CD14-positive monocyte (primary cell): ENCODE measurements at regions not wholly inside any gene's neighbourhood (a gene's known extent, or its start where the extent isn't known, plus 50 kb on each side); places are given as distances from the start of the nearest gene placed in this dataset.

Experiments used
- DNase-seq, 3 donors: peaks; one replicate each; pipeline ENCODE4 v3.0.0-alpha.2; 2011 to 2022
- H2AFZ ChIP-seq: 2 replicates; pipeline ENCODE4 v1.6.0; 2012; ENCODE audit warnings: mild to moderate bottlenecking, low read depth, low read length, inconsistent platforms; ENCODE audit not compliant: insufficient read depth, poor library complexity, severe bottlenecking
- H3K27ac ChIP-seq, 2 donors: 1 replicate in 1 of 2; 2 replicates in 1 of 2; pipeline ENCODE4 v1.5.1; 2012 to 2013; ENCODE audit warnings: low read length in 2 of 2, control low read depth in 1 of 2, inconsistent platforms in 1 of 2, low read depth in 1 of 2, mild to moderate bottlenecking in 1 of 2
- H3K27me3 ChIP-seq, 2 donors: one replicate each; pipeline versions ENCODE4 v1.6.0 to v1.6.1; 2011 to 2013; ENCODE audit warnings: low read length in 2 of 2; ENCODE audit not compliant: control insufficient read depth in 2 of 2, insufficient read depth in 2 of 2
- H3K36me3 ChIP-seq, 2 donors: replicated peaks in 1 of 2; 1 replicate in 1 of 2; 2 replicates in 1 of 2; pipeline versions ENCODE4 v1.5.1 to v1.6.1; 2012 to 2013; ENCODE audit warnings: low read length in 2 of 2, control low read depth in 1 of 2, inconsistent platforms in 1 of 2, mild to moderate bottlenecking in 1 of 2; ENCODE audit not compliant: insufficient read depth in 2 of 2, control insufficient read depth in 1 of 2
- H3K4me1 ChIP-seq, 2 donors: 1 replicate in 1 of 2; 2 replicates in 1 of 2; pipeline versions ENCODE4 v1.5.1 to v1.6.1; 2012 to 2013; ENCODE audit warnings: low read length in 2 of 2, control low read depth in 1 of 2, inconsistent platforms in 1 of 2, mild to moderate bottlenecking in 1 of 2, moderate library complexity in 1 of 2; ENCODE audit not compliant: insufficient read depth in 2 of 2, control insufficient read depth in 1 of 2
- H3K4me2 ChIP-seq: replicated peaks from 2 replicates; pipeline ENCODE3; 2012; ENCODE audit warnings: low read length, moderate library complexity, mild to moderate bottlenecking; ENCODE audit not compliant: poor library complexity, severe bottlenecking; ENCODE audit errors: extremely low read depth
- H3K4me3 ChIP-seq, 3 experiments: fragments of 200-600 bp in 1 of 3; sonication (generic) in 1 of 3; replicated peaks in 1 of 3; 1 replicate in 2 of 3; 2 replicates in 1 of 3; pipeline ENCODE4 v1.5.1; 2011 to 2013; ENCODE audit warnings: low read length in 3 of 3, mild to moderate bottlenecking in 3 of 3, control low read depth in 2 of 3, low read depth in 2 of 3, inconsistent platforms in 1 of 3, moderate library complexity in 1 of 3
- H3K79me2 ChIP-seq: 2 replicates; pipeline ENCODE4 v1.6.0; 2012; ENCODE audit warnings: mild to moderate bottlenecking, control low read depth, inconsistent platforms, low read length, moderate library complexity; ENCODE audit not compliant: insufficient read depth
- H3K9ac ChIP-seq: 2 replicates; pipeline ENCODE4 v1.6.0; 2017; ENCODE audit warnings: low read length, mild to moderate bottlenecking; ENCODE audit not compliant: insufficient read depth, poor library complexity, severe bottlenecking
- H3K9me3 ChIP-seq, 2 donors: replicated peaks in 1 of 2; 1 replicate in 1 of 2; 2 replicates in 1 of 2; pipeline versions ENCODE4 v1.5.1 to v1.6.1; 2012 to 2013; ENCODE audit warnings: low read length in 2 of 2, control low read depth in 1 of 2; ENCODE audit not compliant: control insufficient read depth in 1 of 2, insufficient read depth in 1 of 2
- H4K20me1 ChIP-seq: 2 replicates; pipeline ENCODE4 v1.6.0; 2012; ENCODE audit warnings: mild to moderate bottlenecking, low read length, control low read depth, moderate library complexity; ENCODE audit not compliant: insufficient read depth
- H3K27ac Mint-ChIP-seq, 7 donors: one replicate each; pipeline ENCODE4 v1.8.0; 2020; ENCODE audit warnings: mild to moderate bottlenecking in 7 of 7, mixed read lengths in 7 of 7, moderate library complexity in 6 of 7, inconsistent platforms in 2 of 7
- H3K27me3 Mint-ChIP-seq, 3 donors: one replicate each; pipeline ENCODE4 v1.8.0; 2021 to 2022; ENCODE audit warnings: low read depth in 3 of 3, mild to moderate bottlenecking in 3 of 3, mixed read lengths in 3 of 3, moderate library complexity in 3 of 3, inconsistent platforms in 1 of 3
- H3K36me3 Mint-ChIP-seq, 2 donors: one replicate each; pipeline ENCODE4 v1.8.0; 2020; ENCODE audit warnings: mixed read lengths in 2 of 2, inconsistent platforms in 1 of 2, mild to moderate bottlenecking in 1 of 2
- H3K4me1 Mint-ChIP-seq: one replicate; pipeline ENCODE4 v1.8.0; 2020; ENCODE audit warnings: mild to moderate bottlenecking, mixed read lengths
- H3K4me3 Mint-ChIP-seq, 2 donors: one replicate each; pipeline ENCODE4 v1.8.0; 2020; ENCODE audit warnings: mild to moderate bottlenecking in 2 of 2, mixed read lengths in 2 of 2, moderate library complexity in 1 of 2
- H3K9me3 Mint-ChIP-seq, 7 donors: one replicate each; pipeline ENCODE4 v1.8.0; 2020 to 2022; ENCODE audit warnings: mixed read lengths in 7 of 7, mild to moderate bottlenecking in 6 of 7, moderate library complexity in 6 of 7, inconsistent platforms in 2 of 7
- CTCF ChIP-seq: fragments of 200-600 bp; IDR thresholded peaks from one replicate; pipeline ENCODE4 v1.8.0; 2022; ENCODE audit warnings: antibody characterized with exemption, mild to moderate bottlenecking
- WGBS: methylation state at CpG from one replicate; pipeline ENCODE4 v1.1.5; 2013; ENCODE audit warnings: missing lambda C conversion rate; ENCODE audit not compliant: insufficient coverage; 5-methylcytosine and 5-hydroxymethylcytosine counted together
- intact Hi-C, 2 donors: fragments of 100-400 bp; cut with micrococcal nuclease; formaldehyde crosslinking; loops; one replicate each; pipeline versions ENCODE4 v1.15.0 to v1.15.1; 2023

DNA sequence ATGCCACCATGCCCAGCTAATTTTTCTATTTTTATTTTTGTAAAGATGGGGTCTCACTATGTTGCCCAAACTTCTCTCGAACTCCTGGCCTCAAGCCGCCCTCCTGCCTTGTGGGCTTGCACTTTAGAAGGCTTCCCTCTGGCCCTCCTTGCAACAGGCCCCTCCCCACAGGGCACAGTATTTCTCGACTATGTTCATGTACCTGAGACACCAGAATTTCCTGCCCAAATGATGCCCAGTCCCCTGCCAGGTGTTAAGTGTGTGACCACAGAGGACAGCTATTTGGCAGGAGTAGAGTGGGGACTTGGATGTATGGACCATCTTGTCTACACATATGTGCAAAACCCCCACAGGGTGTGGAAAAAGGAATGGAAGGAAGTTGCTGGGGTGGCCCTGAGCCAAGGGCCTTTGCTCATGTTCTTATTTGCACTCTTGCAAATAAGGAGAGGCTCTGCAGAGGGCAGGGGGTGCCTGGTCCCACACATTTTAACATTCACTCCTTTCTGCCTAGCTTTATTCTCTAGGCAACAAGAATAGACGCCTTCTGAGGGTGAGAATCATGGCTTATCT lies 168.4 kb upstream of the PODXL start:
- WGBS = no CpG with 5 or more reads among the region's 4 CpGs
- H3K27ac ChIP-seq = no peak overlapping the region
- no peaks in the 10 kb centered on the region for H3K4me1 Mint-ChIP-seq
- TF ChIP-seq CTCF = no peak
- H3K27me3 Mint-ChIP-seq = peaks cover 0 to 7% (median 5%) of the 10 kb centered on the region in 3 donors
- no peaks in the 10 kb centered on the region for H3K27me3 ChIP-seq
- H3K9me3 Mint-ChIP-seq = peaks cover 4 to 11% (median 7%) of the 10 kb centered on the region in 7 donors
- no peaks in the 10 kb centered on the region for H3K4me1 ChIP-seq
- H3K9ac ChIP-seq = no peak overlapping the region
- H2AFZ ChIP-seq = no peak overlapping the region
- no peaks in the 10 kb centered on the region for H3K79me2 ChIP-seq
- intact Hi-C loops = no loop called here
- H3K4me2 ChIP-seq = no peak overlapping the region
- no peaks in the 10 kb centered on the region for H3K36me3 Mint-ChIP-seq
- peaks cover 0 to 7% of the 10 kb centered on the region in 2 donors for H3K9me3 ChIP-seq
- no peak overlapping the region for H3K4me3 ChIP-seq
- DNase-seq = no peak
- no peaks in the 10 kb centered on the region for H4K20me1 ChIP-seq
- no peak overlapping the region for H3K27ac Mint-ChIP-seq
- no peak overlapping the region for H3K4me3 Mint-ChIP-seq
- H3K36me3 ChIP-seq = no peaks in the 10 kb centered on the region

DNA sequence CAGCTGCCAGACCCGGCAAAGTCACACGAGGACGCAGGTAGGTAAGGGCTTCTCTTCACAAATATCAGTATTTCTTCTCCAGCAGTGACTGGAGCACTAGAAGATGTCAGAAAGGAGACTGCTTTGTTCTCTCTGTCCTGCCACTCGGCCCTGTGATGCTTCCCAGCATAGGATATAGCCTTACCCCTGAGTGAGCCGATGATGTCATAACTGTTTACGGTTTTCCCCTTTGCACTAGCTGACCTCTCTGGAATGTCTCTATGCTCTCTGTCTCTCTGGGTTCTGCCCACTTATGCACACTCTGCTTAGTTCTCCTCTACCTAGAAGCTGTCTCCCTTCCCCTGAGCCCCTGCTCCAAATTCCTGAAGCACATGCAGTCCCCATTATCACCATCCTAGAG lies 167.5 kb upstream of the PODXL start:
- Mint-ChIP-seq H3K4me1 (no peaks in the 10 kb centered on the region), H3K36me3 (no peaks in the 10 kb centered on the region), H3K27ac (peak overlapping the region in 1 of 7 donors; percentile 1), H3K27me3 (peaks cover 0 to 7% (median 4%) of the 10 kb centered on the region in 3 donors), H3K9me3 (peaks cover 0 to 9% (median 6%) of the 10 kb centered on the region in 7 donors), H3K4me3 (no peak overlapping the region)
- intact Hi-C loops = no loop called here
- no peak overlapping the region for H3K9ac ChIP-seq
- WGBS = 62% methylated on average over 3 of the region's 6 CpGs
- H4K20me1 ChIP-seq = no peaks in the 10 kb centered on the region
- no peak overlapping the region for H3K4me3 ChIP-seq
- no peaks in the 10 kb centered on the region for H3K27me3 ChIP-seq
- no peak overlapping the region for H2AFZ ChIP-seq
- H3K79me2 ChIP-seq = no peaks in the 10 kb centered on the region
- no peaks in the 10 kb centered on the region for H3K4me1 ChIP-seq
- H3K9me3 ChIP-seq = peaks cover 0 to 2% of the 10 kb centered on the region in 2 donors
- no peak for DNase-seq
- no peak overlapping the region for H3K4me2 ChIP-seq
- H3K36me3 ChIP-seq = no peaks in the 10 kb centered on the region
- H3K27ac ChIP-seq = no peak overlapping the region
- TF ChIP-seq CTCF = no peak
